ENCODE measurements at regions not wholly inside any gene's neighbourhood (a gene's known extent, or its start where the extent isn't known, plus 50 kb on each side); places are given as distances from the start of the nearest gene placed in this dataset.

DNA sequence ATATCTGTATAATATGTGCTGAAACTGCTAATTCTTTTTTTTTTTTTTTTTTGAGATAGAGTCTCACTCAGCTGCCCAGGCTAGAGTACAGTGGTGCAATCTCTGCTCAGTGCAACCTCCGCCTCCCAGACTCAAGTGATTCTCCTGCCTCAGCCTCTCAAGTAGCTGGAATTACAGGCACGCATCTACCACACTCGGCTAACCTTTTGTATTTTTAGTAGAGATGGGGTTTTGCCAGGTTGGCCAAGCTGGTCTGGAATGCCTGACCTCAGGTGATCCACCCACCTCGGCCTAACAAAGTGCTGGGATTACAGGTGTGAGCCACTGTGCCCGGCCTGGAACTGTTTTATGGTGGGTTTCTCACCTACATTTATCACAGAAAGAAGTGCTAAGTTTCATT lies 307.8 kb upstream of the STT3B start:
- TF ChIP-seq, protein P1, sequence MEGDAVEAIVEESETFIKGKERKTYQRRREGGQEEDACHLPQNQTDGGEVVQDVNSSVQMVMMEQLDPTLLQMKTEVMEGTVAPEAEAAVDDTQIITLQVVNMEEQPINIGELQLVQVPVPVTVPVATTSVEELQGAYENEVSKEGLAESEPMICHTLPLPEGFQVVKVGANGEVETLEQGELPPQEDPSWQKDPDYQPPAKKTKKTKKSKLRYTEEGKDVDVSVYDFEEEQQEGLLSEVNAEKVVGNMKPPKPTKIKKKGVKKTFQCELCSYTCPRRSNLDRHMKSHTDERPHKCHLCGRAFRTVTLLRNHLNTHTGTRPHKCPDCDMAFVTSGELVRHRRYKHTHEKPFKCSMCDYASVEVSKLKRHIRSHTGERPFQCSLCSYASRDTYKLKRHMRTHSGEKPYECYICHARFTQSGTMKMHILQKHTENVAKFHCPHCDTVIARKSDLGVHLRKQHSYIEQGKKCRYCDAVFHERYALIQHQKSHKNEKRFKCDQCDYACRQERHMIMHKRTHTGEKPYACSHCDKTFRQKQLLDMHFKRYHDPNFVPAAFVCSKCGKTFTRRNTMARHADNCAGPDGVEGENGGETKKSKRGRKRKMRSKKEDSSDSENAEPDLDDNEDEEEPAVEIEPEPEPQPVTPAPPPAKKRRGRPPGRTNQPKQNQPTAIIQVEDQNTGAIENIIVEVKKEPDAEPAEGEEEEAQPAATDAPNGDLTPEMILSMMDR (IDR thresholded peaks at IDR 0.05; ENCODE audit: poor library complexity) = no peak
- TF ChIP-seq EZH2phosphoT487 (IDR thresholded peaks at IDR 0.05; ENCODE audit: low read depth, severe bottlenecking, unreplicated experiment) = no peak
